ENCODE measurements at regions not wholly inside any gene's neighbourhood (a gene's known extent, or its start where the extent isn't known, plus 50 kb on each side); places are given as distances from the start of the nearest gene placed in this dataset.

GRCh38 chr4:128560754-128561495, 248.6 kb upstream of the JADE1 start:
- DNase-seq, result no peak

GRCh38 chr4:128558896-128559679, 250.4 kb upstream of the JADE1 start:
- no peak for DNase-seq

GRCh38 chr4:128556756-128557155, 252.7 kb upstream of the JADE1 start:
- DNase-seq, result no peak

- no peak for DNase-seq
Observed at GRCh38 chr4:128553686-128554515, 255.6 kb upstream of the JADE1 start.

GRCh38 chr4:128552586-128552907, 257.0 kb upstream of the JADE1 start:
- DNase-seq, result no peak

- DNase-seq, result no peak
Observed at GRCh38 chr4:128551280-128551679, 258.2 kb upstream of the JADE1 start.

- no peak for DNase-seq
Observed at GRCh38 chr4:128550060-128550459, 259.4 kb upstream of the JADE1 start.

- no peak for DNase-seq
Observed at GRCh38 chr4:128549636-128550035, 259.9 kb upstream of the JADE1 start.

GRCh38 chr4:128548381-128548780, 260.8 kb upstream of the PGRMC2 start:
- DNase-seq, result no peak

- no peak for DNase-seq
Observed at GRCh38 chr4:128544272-128544671, 256.7 kb upstream of the PGRMC2 start.

GRCh38 chr4:128543696-128544095, 256.1 kb upstream of the PGRMC2 start:
- DNase-seq, result no peak

GRCh38 chr4:128542047-128542446, 254.4 kb upstream of the PGRMC2 start:
- no peak for DNase-seq

- DNase-seq, result no peak
Observed at GRCh38 chr4:128540122-128540521, 252.5 kb upstream of the PGRMC2 start.

- no peak for DNase-seq
Observed at GRCh38 chr4:128538111-128538882, 250.7 kb upstream of the PGRMC2 start.

- DNase-seq, result no peak
Observed at GRCh38 chr4:128536746-128537145, 249.1 kb upstream of the PGRMC2 start.

- peak; percentile 27 for DNase-seq
Observed at GRCh38 chr4:128535510-128535909, 247.9 kb upstream of the PGRMC2 start.

GRCh38 chr4:128528793-128529553, 241.4 kb upstream of the PGRMC2 start:
- DNase-seq, result no peak

GRCh38 chr4:128527946-128528576, 240.4 kb upstream of the PGRMC2 start:
- no peak for DNase-seq

GRCh38 chr4:128527351-128527750, 239.7 kb upstream of the PGRMC2 start:
- no peak for DNase-seq

GRCh38 chr4:128525992-128526630, 238.5 kb upstream of the PGRMC2 start:
- DNase-seq, result no peak

- DNase-seq, result no peak
Observed at GRCh38 chr4:128525387-128525786, 237.8 kb upstream of the PGRMC2 start.

Data from NCI-H510A (cell line).